Ishikawa (cell line): ENCODE measurements at regions not wholly inside any gene's neighbourhood (a gene's known extent, or its start where the extent isn't known, plus 50 kb on each side); places are given as distances from the start of the nearest gene placed in this dataset.

Source experiments
- CREB1 ChIP-seq: IDR thresholded peaks from 2 replicates; pipeline ENCODE4 v1.6.1; 2012; ENCODE audit warnings: low read depth
- EP300 ChIP-seq: IDR thresholded peaks from 2 replicates; pipeline ENCODE4 v1.6.1; 2012; ENCODE audit warnings: borderline replicate concordance
- FOXM1 ChIP-seq: IDR thresholded peaks from 2 replicates; pipeline ENCODE4 v1.6.1; 2012; ENCODE audit warnings: low read depth, borderline replicate concordance
- MAX ChIP-seq: IDR thresholded peaks from 2 replicates; pipeline ENCODE4 v1.6.1; 2012
- RAD21 ChIP-seq: IDR thresholded peaks from 2 replicates; pipeline ENCODE4 v1.6.1; 2012; ENCODE audit warnings: low read depth
- REST ChIP-seq: IDR thresholded peaks from 2 replicates; pipeline ENCODE4 v1.6.1; 2012; ENCODE audit warnings: low read depth, mild to moderate bottlenecking
- TEAD4 ChIP-seq: IDR thresholded peaks from 2 replicates; pipeline ENCODE4 v1.6.1; 2012
- YY1 ChIP-seq: IDR thresholded peaks from 2 replicates; pipeline ENCODE4 v1.6.1; 2012; ENCODE audit warnings: low read depth

GRCh38 chr11:112316971-112317370, 56.3 kb upstream of the PLET1 start:
- no peak for TF ChIP-seq REST
- TF ChIP-seq CREB1 = no peak
- no peak for TF ChIP-seq FOXM1
- TF ChIP-seq RAD21 = no peak
- TF ChIP-seq EP300 = no peak
- no peak for TF ChIP-seq MAX
- TF ChIP-seq TEAD4 = no peak
- TF ChIP-seq YY1 = no peak
